DLD1 (cell line): ENCODE measurements at regions not wholly inside any gene's neighbourhood (a gene's known extent, or its start where the extent isn't known, plus 50 kb on each side); places are given as distances from the start of the nearest gene placed in this dataset.

Experiments used
- in situ Hi-C: cut with HindIII; loops from 2 replicates; pipeline ENCODE4 v1.10.0; 2017; ENCODE audit warnings: low sequenced_read_pairs

GRCh38 chr9:119044806-119045205 is 324.4 kb downstream of the BRINP1 start:
- in situ Hi-C loops = no loop called here

GRCh38 chr9:119047513-119048307 is 321.5 kb downstream of the BRINP1 start:
- in situ Hi-C loops = no loop called here

- in situ Hi-C loops = no loop called here
Measured at GRCh38 chr9:119050281-119050680, 319.0 kb downstream of the BRINP1 start.

- in situ Hi-C loops = no loop called here
Measured at GRCh38 chr9:119052339-119053030, 316.8 kb downstream of the BRINP1 start.

- in situ Hi-C loops = no loop called here
Measured at GRCh38 chr9:119053070-119053469, 316.2 kb downstream of the BRINP1 start.

GRCh38 chr9:119060629-119061385 is 308.4 kb downstream of the BRINP1 start:
- in situ Hi-C loops = no loop called here

- in situ Hi-C loops = no loop called here
Measured at GRCh38 chr9:119071636-119072035, 297.6 kb downstream of the BRINP1 start.

- in situ Hi-C loops = no loop called here
Measured at GRCh38 chr9:119074017-119074416, 295.2 kb downstream of the BRINP1 start.

GRCh38 chr9:119078015-119078414 is 291.2 kb downstream of the BRINP1 start:
- in situ Hi-C loops = no loop called here

GRCh38 chr9:119083673-119084072 is 285.6 kb downstream of the BRINP1 start:
- in situ Hi-C loops = no loop called here

GRCh38 chr9:119086590-119086989 is 282.6 kb downstream of the BRINP1 start:
- in situ Hi-C loops = no loop called here

- in situ Hi-C loops = no loop called here
Measured at GRCh38 chr9:119088002-119088547, 281.2 kb downstream of the BRINP1 start.

- in situ Hi-C loops = no loop called here
Measured at GRCh38 chr9:119091074-119091473, 278.2 kb downstream of the BRINP1 start.

- in situ Hi-C loops = no loop called here
Measured at GRCh38 chr9:119092125-119092524, 277.1 kb downstream of the BRINP1 start.

- in situ Hi-C loops = no loop called here
Measured at GRCh38 chr9:119094086-119094485, 275.1 kb downstream of the BRINP1 start.

GRCh38 chr9:119095072-119095471 is 274.2 kb downstream of the BRINP1 start:
- in situ Hi-C loops = no loop called here

- in situ Hi-C loops = no loop called here
Measured at GRCh38 chr9:119101048-119101447, 268.2 kb downstream of the BRINP1 start.

- in situ Hi-C loops = no loop called here
Measured at GRCh38 chr9:119114681-119115080, 254.6 kb downstream of the BRINP1 start.
